ENCODE measurements at regions not wholly inside any gene's neighbourhood (a gene's known extent, or its start where the extent isn't known, plus 50 kb on each side); places are given as distances from the start of the nearest gene placed in this dataset.

- DNase-seq = no peak
These were observed 257.2 kb downstream of the CYRIA start for GRCh38 chr2:16408331-16409005.

DNA sequence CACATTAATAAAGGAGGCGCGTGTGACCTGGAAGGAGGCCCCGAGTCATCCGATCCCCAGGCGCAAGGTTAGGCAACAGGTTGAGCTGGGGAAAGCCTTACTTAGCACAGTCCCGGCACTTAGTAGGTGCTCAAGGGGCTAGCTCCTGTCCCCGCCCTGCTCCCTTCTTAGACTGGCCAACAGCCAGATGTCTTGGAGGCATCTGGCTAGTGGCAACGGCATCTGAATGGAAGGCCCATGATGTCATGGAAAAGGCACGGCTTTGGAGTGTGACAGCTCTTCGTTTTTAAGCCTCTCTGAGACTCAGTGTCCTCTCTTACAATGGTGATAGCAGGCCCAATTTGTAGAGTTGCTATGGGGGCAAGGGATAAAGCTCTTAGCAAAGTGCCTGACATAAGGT lies 258.3 kb downstream of the CYRIA start:
- DNase-seq = no peak

DNA sequence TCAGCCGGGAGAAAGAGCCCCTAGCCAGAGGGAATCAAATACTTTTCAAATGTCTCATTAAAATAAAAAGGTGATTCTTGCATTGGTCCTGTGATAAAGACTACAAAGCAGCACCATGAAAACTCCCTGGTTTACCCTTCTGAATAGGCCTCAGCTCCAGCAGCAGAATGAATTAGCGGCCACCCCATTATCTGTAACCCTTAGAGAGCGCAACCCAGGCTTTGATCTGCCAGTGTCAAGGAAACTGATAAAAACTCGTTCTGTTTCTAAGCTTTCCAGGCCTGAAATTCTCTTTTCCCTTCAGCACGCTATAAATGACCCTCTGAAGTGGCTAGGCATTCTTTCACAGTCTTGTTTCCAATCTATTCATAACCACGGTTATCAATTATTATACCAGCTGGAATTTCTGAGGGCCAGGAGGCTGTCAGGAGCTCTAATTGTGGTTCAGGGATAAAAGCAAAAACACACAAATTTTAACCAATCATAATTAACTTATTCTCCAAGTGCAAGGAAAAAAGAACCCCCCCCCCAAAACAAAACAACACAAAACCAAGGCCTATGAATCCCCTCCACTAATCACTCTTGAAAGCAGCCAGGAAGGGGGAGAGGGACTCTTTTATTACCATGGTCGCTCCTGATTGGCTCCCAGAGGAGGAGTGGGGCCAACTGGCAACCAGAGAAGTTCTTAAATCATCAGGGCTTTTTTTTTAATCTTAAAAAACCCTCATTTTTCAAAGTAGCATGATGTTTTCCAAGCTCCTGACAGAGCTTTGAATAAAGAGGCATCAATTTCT lies 258.9 kb downstream of the CYRIA start:
- DNase-seq = no peak

DNA sequence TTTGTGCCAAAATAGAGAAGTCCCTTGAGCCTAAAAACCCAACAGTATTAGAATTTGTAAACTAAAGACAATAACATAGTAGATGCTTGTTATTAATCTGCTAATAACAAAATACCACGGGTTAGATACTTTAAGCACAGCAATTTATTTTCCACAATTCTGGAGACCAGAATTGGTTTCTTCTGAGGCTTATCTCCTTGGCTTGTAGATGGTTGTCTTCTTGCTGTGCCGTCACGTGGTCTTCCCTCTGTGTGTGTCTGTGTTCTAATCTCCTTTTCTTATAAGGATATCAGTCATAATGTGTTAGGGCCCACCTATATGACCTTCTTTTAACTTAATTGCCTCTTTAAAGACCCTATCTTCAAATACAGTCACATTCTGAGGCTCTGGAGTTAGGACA lies 260.1 kb downstream of the CYRIA start:
- no peak for DNase-seq

- no peak for DNase-seq
These were observed 260.9 kb downstream of the CYRIA start for GRCh38 chr2:16404551-16405300.

DNA sequence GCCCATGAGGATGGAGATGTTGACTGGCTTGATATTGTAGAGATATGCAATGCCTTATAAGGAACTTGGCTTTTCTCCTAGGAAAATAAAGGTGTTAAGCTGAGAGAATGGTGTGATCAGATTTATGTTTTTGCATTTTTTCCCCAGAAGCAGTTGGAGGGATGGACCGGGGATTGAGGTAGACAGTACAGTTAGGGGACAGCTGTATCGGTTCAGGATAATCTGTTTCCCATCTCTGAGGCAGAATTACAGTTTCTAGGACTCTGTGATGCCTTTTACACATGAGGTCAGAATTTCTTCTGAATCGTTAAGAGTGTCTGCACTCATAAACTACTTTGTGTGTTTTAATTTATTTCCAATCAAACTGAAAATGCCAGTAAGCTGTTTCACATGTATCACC lies 261.5 kb downstream of the CYRIA start:
- no peak for DNase-seq

GRCh38 chr2:16402891-16403290 lies 262.7 kb downstream of the CYRIA start:
- no peak for DNase-seq

- no peak for DNase-seq
These were observed 263.8 kb downstream of the CYRIA start for GRCh38 chr2:16401761-16402300.

DNA sequence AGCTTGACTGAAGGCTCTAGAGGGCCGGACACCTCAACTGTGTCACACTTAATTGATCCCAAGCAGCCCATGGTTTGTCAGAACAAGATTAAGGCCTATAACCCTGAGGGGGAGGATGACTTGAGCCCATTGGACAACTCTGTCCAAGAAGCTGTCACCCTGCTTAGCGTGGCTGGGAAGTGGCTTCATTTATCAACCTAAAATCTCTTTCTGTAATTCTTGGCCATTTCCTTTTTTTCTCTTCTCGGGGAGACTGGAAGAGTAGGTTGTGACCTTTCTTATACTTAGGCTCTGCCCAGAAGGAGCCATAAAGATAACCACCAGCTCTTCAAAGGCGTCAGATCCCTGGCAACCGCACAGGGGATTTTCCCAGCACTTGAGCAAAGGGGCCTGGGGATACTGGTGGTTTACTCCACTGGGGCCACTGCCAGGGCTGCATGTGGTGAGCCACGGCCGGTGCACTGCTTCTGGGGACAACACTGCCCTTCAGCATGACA lies 265.5 kb downstream of the CYRIA start:
- DNase-seq = no peak

DNA sequence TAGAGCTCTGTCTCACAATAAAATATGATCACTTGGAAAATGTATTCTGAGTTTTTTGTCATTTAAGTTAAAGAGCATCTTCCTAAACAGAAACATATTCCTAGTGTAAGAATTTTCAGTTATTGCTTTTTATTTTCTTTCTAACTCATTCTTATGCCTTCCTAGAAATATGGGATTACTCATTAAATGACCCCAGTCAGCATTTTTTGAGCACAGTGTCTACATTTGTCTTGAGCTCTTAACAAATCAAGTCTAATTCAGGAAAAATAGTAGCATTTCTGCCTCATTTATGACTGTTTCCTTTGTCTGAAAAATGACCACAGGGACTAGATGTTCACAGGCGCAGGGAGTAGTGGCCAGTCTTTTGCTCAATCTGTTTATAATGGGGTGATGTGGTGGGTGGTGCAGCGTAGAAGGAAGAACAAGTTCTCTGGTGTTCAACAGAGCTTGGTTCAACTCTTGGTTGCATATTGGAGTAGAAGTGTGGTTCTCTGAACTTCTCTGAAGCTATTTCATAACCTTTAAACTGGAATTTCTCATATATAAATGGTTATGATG lies 267.1 kb downstream of the CYRIA start:
- no peak for DNase-seq

GRCh38 chr2:16397681-16398475 lies 267.8 kb downstream of the CYRIA start:
- DNase-seq = no peak

- DNase-seq = no peak
These were observed 268.6 kb downstream of the CYRIA start for GRCh38 chr2:16396986-16397385.

GRCh38 chr2:16396171-16396570 lies 269.5 kb downstream of the CYRIA start:
- DNase-seq = no peak

- DNase-seq = no peak
These were observed 270.0 kb downstream of the CYRIA start for GRCh38 chr2:16395601-16396000.

GRCh38 chr2:16394986-16395550 lies 270.6 kb downstream of the CYRIA start:
- DNase-seq = no peak

DNA sequence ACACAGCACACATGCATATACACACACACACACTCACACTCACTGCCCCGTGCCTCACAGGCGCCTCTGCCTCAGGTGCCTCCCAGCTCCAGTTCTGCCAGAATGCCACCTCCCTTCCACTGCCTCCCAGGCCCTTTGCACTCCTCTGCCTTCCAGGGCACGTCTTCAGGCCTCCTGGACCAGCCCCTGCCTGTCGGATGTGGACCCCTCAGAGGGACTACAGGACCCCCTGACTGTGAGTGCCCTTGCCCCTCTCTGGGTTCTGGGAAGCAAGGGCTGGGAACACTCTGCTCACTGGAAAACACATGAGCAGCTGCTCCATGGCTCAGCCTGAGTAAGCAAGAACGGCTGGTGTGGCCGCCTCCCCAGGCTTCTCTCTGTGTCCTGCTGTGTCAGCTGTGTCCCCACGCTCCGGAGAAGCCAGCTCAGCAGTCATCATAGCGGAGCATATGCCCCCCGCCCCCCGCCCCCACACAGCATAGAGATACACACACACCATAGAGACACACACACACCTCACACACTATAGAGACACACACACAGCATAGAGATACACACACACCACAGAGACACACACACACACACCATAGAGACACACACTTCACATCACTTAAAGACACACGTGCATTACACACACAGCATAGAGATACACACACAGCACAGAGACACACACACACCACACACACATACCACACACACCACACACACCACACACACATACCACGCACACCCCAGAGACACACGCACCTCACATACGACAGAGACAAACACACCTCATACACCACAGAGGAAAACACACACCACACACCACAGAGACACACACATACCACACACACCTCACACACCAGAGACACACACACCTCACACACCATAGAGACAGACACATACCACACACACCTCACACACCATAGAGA lies 271.3 kb downstream of the CYRIA start:
- no peak for DNase-seq

DNA sequence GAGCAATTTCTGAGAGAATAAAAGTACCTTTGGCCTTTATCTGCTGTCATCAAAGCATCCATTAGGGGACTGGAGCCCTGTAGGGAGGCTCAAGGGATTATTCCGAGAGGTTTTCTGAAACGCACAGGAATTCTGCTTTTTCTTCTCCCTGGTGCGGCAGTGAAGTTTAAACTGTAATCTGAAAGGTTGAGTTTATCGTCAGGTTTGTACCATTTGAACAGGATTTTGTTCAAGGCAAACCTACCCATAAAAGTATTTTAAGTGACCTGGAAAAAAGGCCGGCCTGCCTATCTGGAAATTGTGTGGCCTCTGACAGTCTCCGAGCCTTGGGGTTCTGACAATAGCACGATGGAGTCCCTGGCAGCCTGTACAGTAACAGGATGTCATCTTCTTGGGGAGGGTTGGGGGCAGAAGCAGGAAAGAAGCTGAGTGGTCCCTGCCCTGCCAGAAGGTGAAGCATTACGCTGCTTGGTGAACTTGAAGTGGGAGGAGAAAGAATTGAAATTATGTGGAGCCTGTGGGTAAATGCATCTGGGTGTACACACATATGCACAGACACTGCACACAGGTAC lies 272.0 kb downstream of the CYRIA start:
- DNase-seq = no peak

DNA sequence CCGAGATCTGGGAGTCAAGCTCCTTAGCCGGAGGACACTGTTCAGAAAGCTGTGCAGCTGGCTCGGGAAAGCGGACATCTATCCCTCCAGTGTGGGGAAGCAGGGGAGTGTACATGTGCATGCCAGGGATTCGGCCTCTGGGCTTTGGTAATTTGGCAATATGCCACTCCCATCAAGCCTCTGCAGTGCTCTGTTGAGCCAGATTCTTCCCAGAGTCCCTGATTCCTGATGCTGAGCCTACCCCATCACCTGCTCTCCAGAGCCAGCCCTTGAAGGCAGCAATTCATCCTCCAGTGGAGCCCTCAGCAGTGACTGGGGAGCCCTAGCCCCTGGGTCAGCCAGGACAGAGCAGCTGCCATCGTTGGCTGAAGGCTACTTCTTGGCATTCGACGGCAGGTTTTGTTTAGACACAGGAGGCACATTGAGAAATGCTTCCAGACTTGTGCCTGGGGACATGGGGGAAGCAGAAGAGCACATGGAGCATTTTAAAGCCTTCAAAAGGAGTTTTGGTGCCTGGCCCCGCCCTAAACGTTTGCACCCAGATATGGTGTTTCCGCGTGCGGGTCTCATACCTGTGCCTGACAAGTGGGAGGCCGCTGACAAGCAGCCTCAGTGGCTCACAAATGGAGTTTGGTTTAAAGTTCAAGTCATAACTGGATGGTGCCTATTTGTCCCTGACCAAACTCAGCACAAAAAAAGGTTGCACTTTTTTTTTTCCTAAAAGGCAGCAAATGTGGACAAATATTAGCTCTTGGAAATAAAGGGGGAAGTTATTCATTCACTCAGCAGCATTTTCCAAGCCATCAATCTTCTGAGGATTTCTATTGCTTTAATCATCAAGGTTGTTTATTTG lies 272.8 kb downstream of the CYRIA start:
- no peak for DNase-seq

- no peak for DNase-seq
These were observed 273.6 kb downstream of the CYRIA start for GRCh38 chr2:16391986-16392385.
